NCI-H1092 (cell line): ENCODE measurements at regions not wholly inside any gene's neighbourhood (a gene's known extent, or its start where the extent isn't known, plus 50 kb on each side); places are given as distances from the start of the nearest gene placed in this dataset.

Experiments
- DNase-seq: peaks from one replicate; lab custom pipeline; 2025; lab: John Stamatoyannopoulos, UW

GRCh38 chr12:92465786-92466295 is 236.9 kb upstream of the PLEKHG7 start:
- no peak for DNase-seq

GRCh38 chr12:92464911-92465310 is 237.9 kb upstream of the PLEKHG7 start:
- no peak for DNase-seq

GRCh38 chr12:92463171-92463570 is 239.6 kb upstream of the PLEKHG7 start:
- DNase-seq: no peak

GRCh38 chr12:92462527-92462926 is 240.3 kb upstream of the PLEKHG7 start:
- no peak for DNase-seq

GRCh38 chr12:92462049-92462448 is 240.7 kb upstream of the PLEKHG7 start:
- DNase-seq: no peak

- no peak for DNase-seq
These were observed 242.9 kb upstream of the PLEKHG7 start for GRCh38 chr12:92459850-92460249.

GRCh38 chr12:92458996-92459395 is 243.8 kb upstream of the PLEKHG7 start:
- no peak for DNase-seq

GRCh38 chr12:92457458-92458180 is 245.2 kb upstream of the PLEKHG7 start:
- DNase-seq: no peak

GRCh38 chr12:92452763-92453162 is 250.0 kb upstream of the PLEKHG7 start:
- DNase-seq: no peak

GRCh38 chr12:92446083-92446460 is 256.7 kb upstream of the PLEKHG7 start:
- DNase-seq: no peak

GRCh38 chr12:92445253-92446082 is 257.3 kb upstream of the PLEKHG7 start:
- no peak for DNase-seq

GRCh38 chr12:92444763-92445162 is 258.0 kb upstream of the PLEKHG7 start:
- no peak for DNase-seq

GRCh38 chr12:92442782-92443181 is 260.0 kb upstream of the PLEKHG7 start:
- DNase-seq: no peak

GRCh38 chr12:92440072-92440471 is 262.7 kb upstream of the PLEKHG7 start:
- DNase-seq: no peak

GRCh38 chr12:92439420-92439805 is 263.4 kb upstream of the PLEKHG7 start:
- DNase-seq: no peak

GRCh38 chr12:92438641-92439419 is 264.0 kb upstream of the PLEKHG7 start:
- DNase-seq: no peak

GRCh38 chr12:92437452-92437851 is 265.3 kb upstream of the PLEKHG7 start:
- no peak for DNase-seq

- DNase-seq: no peak
These were observed 265.9 kb upstream of the PLEKHG7 start for GRCh38 chr12:92436856-92437255.

GRCh38 chr12:92434607-92435025 is 268.2 kb upstream of the PLEKHG7 start:
- no peak for DNase-seq

- DNase-seq: no peak
These were observed 269.9 kb upstream of the PLEKHG7 start for GRCh38 chr12:92432724-92433441.

- no peak for DNase-seq
These were observed 271.6 kb upstream of the PLEKHG7 start for GRCh38 chr12:92431146-92431545.

- no peak for DNase-seq
These were observed 276.5 kb upstream of the PLEKHG7 start for GRCh38 chr12:92426332-92426731.
